Psoas muscle (tissue), 7 donors: ENCODE measurements at regions not wholly inside any gene's neighbourhood (a gene's known extent, or its start where the extent isn't known, plus 50 kb on each side); places are given as distances from the start of the nearest gene placed in this dataset.

ENCODE experiments used
- ATAC-seq, 4 donors: fragments of 200-7000 bp; cut with Tn5 transposase; one replicate each; pipeline ENCODE4 v1.9.1; 2020; ENCODE audit warnings: moderate library complexity in 3 of 4, mild to moderate bottlenecking in 2 of 4
- DNase-seq, 2 donors: peaks; one replicate each; pipeline ENCODE4 v3.0.0-alpha.2; 2020
- H3K27ac ChIP-seq: fragments of 200-600 bp; one replicate; pipeline ENCODE4 v1.8.0; 2022
- H3K27me3 ChIP-seq, 3 donors: fragments of 200-600 bp in 1 of 3; one replicate each; pipeline versions ENCODE4 v1.6.1 to v1.8.0; 2013 to 2022; ENCODE audit warnings: low read length in 2 of 3, mild to moderate bottlenecking in 2 of 3, moderate library complexity in 1 of 3; ENCODE audit not compliant: insufficient read depth in 3 of 3
- H3K36me3 ChIP-seq, 2 donors: fragments of 200-600 bp in 1 of 2; one replicate each; pipeline versions ENCODE4 v1.6.1 to v1.8.0; 2013 to 2022; ENCODE audit warnings: low read depth in 1 of 2, mild to moderate bottlenecking in 1 of 2, moderate library complexity in 1 of 2; ENCODE audit not compliant: insufficient read depth in 1 of 2
- H3K4me1 ChIP-seq: fragments of 200-600 bp; one replicate; pipeline ENCODE4 v1.8.0; 2022
- H3K4me3 ChIP-seq: fragments of 200-600 bp; one replicate; pipeline ENCODE4 v1.8.0; 2022; ENCODE audit warnings: mild to moderate bottlenecking
- H3K9me3 ChIP-seq: fragments of 200-600 bp; one replicate; pipeline ENCODE4 v1.8.0; 2022
- CTCF ChIP-seq: fragments of 200-600 bp; IDR thresholded peaks from one replicate; pipeline ENCODE4 v1.8.0; 2022; ENCODE audit warnings: antibody characterized with exemption
- WGBS, 3 donors: extraction: QIAGEN DNeasy Blood & Tissue Kit; methylation state at CpG; one replicate each; pipeline versions ENCODE4 v1.1.6 to v1.1.7; 2013; 5-methylcytosine and 5-hydroxymethylcytosine counted together
- intact Hi-C, 2 donors: fragments of 100-400 bp; cut with DNase I; formaldehyde crosslinking; loops; one replicate each; pipeline versions ENCODE4 v1.11.0 to v1.14.2; 2022
- donor health status: healthy with polysubstance abuse.
- donor health status: DM: no; HTN: no; CAD: no; lungs with moderate emphysema.
- donor health status: Bipolar disorder and iron deficiency.
- donor health status: healthy.
- donor health status: DM: yes; HTN: yes; CAD: no.
- donor health status: DM: no; HTN: no; CAD: no.
- donor health status: DM: yes; HTN: yes; CAD: no.

- no peaks in the 10 kb centered on the region for H3K9me3 ChIP-seq
- H3K27me3 ChIP-seq, result no peaks in the 10 kb centered on the region
- peak overlapping the region; percentile 90 for H3K27ac ChIP-seq
- intact Hi-C loops, result loop anchor here (5.0 to 10.0 kb wide), 4 partner anchors 48 to 159 kb away; partner anchors contain the start of gene RASAL2 (in 1 of the 2)
- DNase-seq (no peak), ATAC-seq (no peak)
- H3K4me1 ChIP-seq, result peaks cover 28% of the 10 kb centered on the region
- H3K4me3 ChIP-seq, result no peak overlapping the region
- no peak for TF ChIP-seq CTCF
- WGBS, 3 donors, result 75 to 87% (median 82%) methylated on average over 2 of the region's 2 CpGs
- peaks cover 0 to 12% of the 10 kb centered on the region in 2 donors for H3K36me3 ChIP-seq
These were observed 60.9 kb upstream of the RASAL2 start for GRCh38 chr1:178033019-178033418.

- H3K4me3 ChIP-seq, result no peak overlapping the region
- no peak for DNase-seq
- peaks cover 0 to 12% of the 10 kb centered on the region in 2 donors for H3K36me3 ChIP-seq
- H3K9me3 ChIP-seq, result no peaks in the 10 kb centered on the region
- no peak for TF ChIP-seq CTCF
- no peaks in the 10 kb centered on the region for H3K27me3 ChIP-seq
- 24 to 36% (median 35%) methylated on average over 2 of the region's 2 CpGs for WGBS, 3 donors
- ATAC-seq, result peak in 3 of 4 donors; percentile 54 to 60 (median 54)
- H3K4me1 ChIP-seq, result peaks cover 15% of the 10 kb centered on the region
- intact Hi-C loops, result loop anchor here (5.0 to 10.0 kb wide), 6 partner anchors 50 to 248 kb away; partner anchors contain the start of gene RASAL2 (in 1 of the 2)
- peak overlapping the region; percentile 90 for H3K27ac ChIP-seq
These were observed 59.2 kb upstream of the RASAL2 start for GRCh38 chr1:178034676-178035075.

- H3K4me1 ChIP-seq, result peaks cover 13% of the 10 kb centered on the region
- intact Hi-C loops, result loop anchor here (5.0 to 10.0 kb wide), 3 partner anchors 51 to 246 kb away; no protein-coding TSS in a partner anchor
- TF ChIP-seq CTCF, result no peak
These were observed 57.8 kb upstream of the RASAL2 start for GRCh38 chr1:178036090-178036489.

GRCh38 chr1:178037510-178038253, 56.2 kb upstream of the RASAL2 start:
- Histone ChIP-seq H3K4me3 (peak overlapping the region; percentile 76), H3K36me3 (no peaks in the 10 kb centered on the region), H3K27ac (peak overlapping the region; percentile 90), H3K27me3 (no peaks in the 10 kb centered on the region), H3K9me3 (no peaks in the 10 kb centered on the region), H3K4me1 (peaks cover 4% of the 10 kb centered on the region)
- no peak for TF ChIP-seq CTCF
- ATAC-seq (peak; percentile 95 to 97 (median 97)), DNase-seq (peak; percentile 89 to 95)
- intact Hi-C loops, result loop anchor here (5.0 to 10.0 kb wide), 3 partner anchors 53 to 245 kb away; no protein-coding TSS in a partner anchor
- WGBS, 3 donors, result 3 to 6% (median 3%) methylated on average over 48 to 58 of the region's 58 CpGs

More at GRCh38 chr1:178036090-178036489, 57.8 kb upstream of the RASAL2 start:
- Histone ChIP-seq H3K27ac (peak overlapping the region; percentile 90), H3K27me3 (no peaks in the 10 kb centered on the region), H3K9me3 (no peaks in the 10 kb centered on the region), H3K4me3 (no peak overlapping the region), H3K36me3 (peaks cover 0 to 6% of the 10 kb centered on the region in 2 donors)
- 96 to 100% (median 99%) methylated on average over 10 of the region's 10 CpGs for WGBS, 3 donors
- ATAC-seq (no peak), DNase-seq (no peak)
